HG02884 (cell line): ENCODE measurements at regions not wholly inside any gene's neighbourhood (a gene's known extent, or its start where the extent isn't known, plus 50 kb on each side); places are given as distances from the start of the nearest gene placed in this dataset.

Source experiments
- ATAC-seq: cut with Tn5 transposase; IDR thresholded peaks from one replicate; pipeline ENCODE4 v1.9.1; 2021; ENCODE audit warnings: mild to moderate bottlenecking, moderate library complexity; ENCODE audit not compliant: unreplicated experiment

GRCh38 chrX:25066131-25066530, 50.4 kb upstream of the ARX start:
- ATAC-seq: no peak
